ENCODE measurements at regions not wholly inside any gene's neighbourhood (a gene's known extent, or its start where the extent isn't known, plus 50 kb on each side); places are given as distances from the start of the nearest gene placed in this dataset.

DNA sequence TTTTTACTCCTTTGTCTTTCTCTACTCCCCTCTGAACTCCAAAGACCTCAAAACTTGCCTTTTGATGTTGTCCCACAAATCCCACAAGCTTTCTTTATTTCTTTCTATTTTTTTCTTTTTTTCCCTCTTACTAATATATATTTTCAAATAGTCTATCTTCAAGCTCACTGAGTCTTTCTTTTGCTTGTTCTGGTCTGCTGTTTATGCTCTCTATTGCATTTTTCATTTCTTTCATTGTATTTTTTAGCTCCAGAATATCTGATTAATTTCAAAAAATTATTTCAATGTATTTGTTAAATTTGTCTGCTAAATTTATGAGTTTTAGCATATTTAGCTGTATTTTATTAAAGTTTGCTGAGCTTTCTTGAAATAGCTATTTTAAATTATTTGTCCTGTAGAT, 223.3 kb upstream of the IRX1 start:
- no peaks in the 10 kb centered on the region for H3K36me3 ChIP-seq (ENCODE audit: control insufficient read depth in 2 of 2, insufficient read depth in 2 of 2, low read length in 1 of 2)
- no peaks in the 10 kb centered on the region for H3K4me1 ChIP-seq (ENCODE audit: control insufficient read depth, insufficient read depth, low read length)
- ATAC-seq (no peak), FAIRE-seq (no peak), DNase-seq (ENCODE audit: low read depth, low spot score) (no peak)
- no TSS peak for BruUV-seq (replicated peaks)
- RAD21 ChIA-PET (ENCODE audit: unreplicated experiment): no interaction called here
- intact Hi-C loops (cut with micrococcal nuclease; ENCODE audit: unreplicated experiment): no loop called here
- no peaks in the 10 kb centered on the region for H3K9me3 ChIP-seq (replicated peaks; ENCODE audit: control insufficient read depth, insufficient read depth, low read length)
- H3K79me2 ChIP-seq (ENCODE audit: control insufficient read depth, insufficient read depth, low read length): no peaks in the 10 kb centered on the region
- H3K4me2 ChIP-seq (ENCODE audit: control insufficient read depth, insufficient read depth): no peak overlapping the region
- H3K27ac ChIP-seq (ENCODE audit: control insufficient read depth, insufficient read depth): no peak overlapping the region
- no peak overlapping the region for H2AFZ ChIP-seq (ENCODE audit: control insufficient read depth, low read depth, low read length)
- CTCF ChIA-PET: no interaction called here
- SMC1A ChIA-PET (ENCODE audit: uncharacterized antibody, unreplicated experiment): no interaction called here
- TF ChIP-seq CHD1 (IDR thresholded peaks at IDR 0.05; ENCODE audit: low read depth, low read length) (no peak), FOXK2 (IDR thresholded peaks at IDR 0.05) (no peak), BACH1 (IDR thresholded peaks at IDR 0.05; ENCODE audit: borderline replicate concordance) (no peak), NFIC (IDR thresholded peaks at IDR 0.05; ENCODE audit: low read depth, low read length) (no peak), BMI1 (IDR thresholded peaks at IDR 0.05; ENCODE audit: borderline replicate concordance) (no peak), WRNIP1 (IDR thresholded peaks at IDR 0.05; ENCODE audit: borderline replicate concordance, low read depth, low read length) (no peak), RCOR1 (conservative IDR thresholded peaks at IDR 0.05; ENCODE audit: low read depth, low read length) (no peak)
- TF ChIP-seq, protein P1, sequence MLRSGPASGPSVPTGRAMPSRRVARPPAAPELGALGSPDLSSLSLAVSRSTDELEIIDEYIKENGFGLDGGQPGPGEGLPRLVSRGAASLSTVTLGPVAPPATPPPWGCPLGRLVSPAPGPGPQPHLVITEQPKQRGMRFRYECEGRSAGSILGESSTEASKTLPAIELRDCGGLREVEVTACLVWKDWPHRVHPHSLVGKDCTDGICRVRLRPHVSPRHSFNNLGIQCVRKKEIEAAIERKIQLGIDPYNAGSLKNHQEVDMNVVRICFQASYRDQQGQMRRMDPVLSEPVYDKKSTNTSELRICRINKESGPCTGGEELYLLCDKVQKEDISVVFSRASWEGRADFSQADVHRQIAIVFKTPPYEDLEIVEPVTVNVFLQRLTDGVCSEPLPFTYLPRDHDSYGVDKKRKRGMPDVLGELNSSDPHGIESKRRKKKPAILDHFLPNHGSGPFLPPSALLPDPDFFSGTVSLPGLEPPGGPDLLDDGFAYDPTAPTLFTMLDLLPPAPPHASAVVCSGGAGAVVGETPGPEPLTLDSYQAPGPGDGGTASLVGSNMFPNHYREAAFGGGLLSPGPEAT (IDR thresholded peaks at IDR 0.05; ENCODE audit: low read depth): no peak
- TF ChIP-seq, protein P2, sequence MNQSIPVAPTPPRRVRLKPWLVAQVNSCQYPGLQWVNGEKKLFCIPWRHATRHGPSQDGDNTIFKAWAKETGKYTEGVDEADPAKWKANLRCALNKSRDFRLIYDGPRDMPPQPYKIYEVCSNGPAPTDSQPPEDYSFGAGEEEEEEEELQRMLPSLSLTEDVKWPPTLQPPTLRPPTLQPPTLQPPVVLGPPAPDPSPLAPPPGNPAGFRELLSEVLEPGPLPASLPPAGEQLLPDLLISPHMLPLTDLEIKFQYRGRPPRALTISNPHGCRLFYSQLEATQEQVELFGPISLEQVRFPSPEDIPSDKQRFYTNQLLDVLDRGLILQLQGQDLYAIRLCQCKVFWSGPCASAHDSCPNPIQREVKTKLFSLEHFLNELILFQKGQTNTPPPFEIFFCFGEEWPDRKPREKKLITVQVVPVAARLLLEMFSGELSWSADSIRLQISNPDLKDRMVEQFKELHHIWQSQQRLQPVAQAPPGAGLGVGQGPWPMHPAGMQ (IDR thresholded peaks at IDR 0.05; ENCODE audit: borderline replicate concordance): no peak
- no peak overlapping the region for H3K4me3 ChIP-seq
- no peaks in the 10 kb centered on the region for H3K27me3 ChIP-seq (replicated peaks in 1 of 2; ENCODE audit: control insufficient read depth in 2 of 2, insufficient read depth in 2 of 2, low read length in 1 of 2)
- in situ Hi-C loops (cut with MboI): no loop called here
- POLR2A ChIA-PET: no interaction called here
- no peak overlapping the region for H3K9ac ChIP-seq (ENCODE audit: control insufficient read depth, insufficient read depth, low read length)
- H4K20me1 ChIP-seq (ENCODE audit: control insufficient read depth, insufficient read depth): no peaks in the 10 kb centered on the region
